HG03521 (cell line): ENCODE measurements at regions not wholly inside any gene's neighbourhood (a gene's known extent, or its start where the extent isn't known, plus 50 kb on each side); places are given as distances from the start of the nearest gene placed in this dataset.
"Not testable (repeated sequence)": the region's sequence is repeated elsewhere in the genome, so short reads cannot be mapped to it uniquely, and the experiment has no call there.

Experiments
- ATAC-seq: cut with Tn5 transposase; IDR thresholded peaks from one replicate; pipeline ENCODE4 v1.9.1; 2021; ENCODE audit warnings: mild to moderate bottlenecking, moderate library complexity; ENCODE audit not compliant: unreplicated experiment

GRCh38 chr3:70658513-70659310 is 346.3 kb upstream of the MDFIC2 start:
- no peak for ATAC-seq

DNA sequence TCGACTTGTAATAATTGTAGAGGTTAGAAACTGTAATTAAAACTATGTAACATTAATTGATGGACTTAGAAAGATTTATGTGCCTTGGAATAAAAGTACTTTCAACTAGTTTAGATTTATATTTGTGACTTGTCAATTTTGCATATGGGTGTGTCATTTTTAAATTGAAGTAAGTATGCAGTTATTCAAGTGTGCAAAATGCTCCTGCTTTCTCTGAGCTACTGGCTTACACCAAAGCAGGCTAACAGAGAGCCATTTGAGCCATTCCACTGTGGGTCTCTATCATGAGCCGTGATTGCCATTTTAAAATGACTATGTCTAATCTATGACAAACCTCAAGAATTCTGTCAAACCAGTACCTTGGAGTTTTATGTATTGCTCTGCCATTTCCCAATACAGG is 345.0 kb upstream of the MDFIC2 start:
- ATAC-seq: no peak

DNA sequence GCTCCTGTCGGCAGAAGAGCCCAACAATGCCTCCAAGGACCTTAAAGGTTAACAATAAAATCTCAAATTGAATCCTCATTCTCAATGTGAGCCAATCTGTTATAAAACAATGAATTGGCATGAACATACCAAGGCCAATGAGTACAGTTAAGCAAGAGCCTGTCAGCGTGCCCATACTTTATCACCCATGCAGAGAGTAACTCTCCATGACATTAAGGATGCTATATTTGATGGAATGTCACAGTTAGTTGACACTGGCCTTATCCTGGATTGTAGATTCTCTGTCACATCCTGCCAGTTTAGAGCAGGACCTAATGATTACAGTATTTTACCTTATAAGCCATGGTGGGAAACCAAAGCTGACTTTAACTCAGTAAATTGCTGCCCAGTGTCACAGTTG is 335.4 kb upstream of the MDFIC2 start:
- ATAC-seq: no peak

GRCh38 chr3:70647094-70647493 is 334.7 kb upstream of the MDFIC2 start:
- ATAC-seq: no peak

- no peak for ATAC-seq
Measured at GRCh38 chr3:70646635-70647034, 334.2 kb upstream of the MDFIC2 start.

GRCh38 chr3:70640481-70640880 is 328.0 kb upstream of the MDFIC2 start:
- ATAC-seq: no peak

DNA sequence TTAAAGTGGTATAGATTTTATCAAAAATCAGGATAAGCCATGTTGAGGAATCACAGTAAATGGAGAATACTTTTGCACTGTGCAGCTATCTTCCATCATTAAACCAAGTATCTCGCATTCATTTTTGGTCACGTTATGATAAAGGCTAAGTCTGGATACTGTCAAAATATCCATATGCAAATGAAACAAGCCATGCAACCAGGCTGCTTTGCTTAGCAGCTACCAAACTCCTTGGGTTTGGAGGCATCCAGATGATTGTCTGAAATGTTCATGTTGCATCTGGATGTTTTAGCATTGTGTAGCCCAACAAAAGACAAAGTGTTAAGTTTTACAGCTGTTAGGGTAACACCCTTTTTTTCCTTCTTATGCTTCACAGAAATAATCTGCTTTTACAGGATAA is 322.9 kb upstream of the MDFIC2 start:
- no peak for ATAC-seq

- ATAC-seq: no peak
Measured at GRCh38 chr3:70631716-70632307, 319.4 kb upstream of the MDFIC2 start.

- no peak for ATAC-seq
Measured at GRCh38 chr3:70621451-70621850, 309.0 kb upstream of the MDFIC2 start.

- no peak for ATAC-seq
Measured at GRCh38 chr3:70620956-70621355, 308.5 kb upstream of the MDFIC2 start.

- no peak for ATAC-seq
Measured at GRCh38 chr3:70620367-70620766, 307.9 kb upstream of the MDFIC2 start.

- ATAC-seq: no peak
Measured at GRCh38 chr3:70618151-70618550, 305.7 kb upstream of the MDFIC2 start.

- ATAC-seq: not testable (repeated sequence)
Measured at GRCh38 chr3:70617349-70617748, 304.9 kb upstream of the MDFIC2 start.

DNA sequence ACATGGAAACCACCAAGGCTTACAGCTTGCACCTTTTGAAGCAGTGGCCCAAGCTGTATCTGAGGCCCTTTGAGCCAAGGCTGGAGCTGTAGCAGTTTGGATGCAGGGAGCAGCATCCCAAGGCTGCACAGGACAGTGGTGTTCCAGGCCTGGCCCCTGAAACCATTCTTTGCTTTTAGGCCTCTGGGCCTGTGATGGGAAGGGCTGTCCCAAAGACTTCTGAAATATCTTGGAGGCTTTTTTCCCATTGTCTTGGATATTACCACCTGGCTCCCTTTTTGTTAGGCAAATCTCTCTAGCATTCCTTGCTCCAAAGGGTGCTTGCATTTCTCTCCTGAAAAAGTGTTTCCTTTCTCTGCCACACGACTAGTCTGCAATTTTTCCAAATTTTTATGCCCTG is 302.8 kb upstream of the MDFIC2 start:
- no peak for ATAC-seq

DNA sequence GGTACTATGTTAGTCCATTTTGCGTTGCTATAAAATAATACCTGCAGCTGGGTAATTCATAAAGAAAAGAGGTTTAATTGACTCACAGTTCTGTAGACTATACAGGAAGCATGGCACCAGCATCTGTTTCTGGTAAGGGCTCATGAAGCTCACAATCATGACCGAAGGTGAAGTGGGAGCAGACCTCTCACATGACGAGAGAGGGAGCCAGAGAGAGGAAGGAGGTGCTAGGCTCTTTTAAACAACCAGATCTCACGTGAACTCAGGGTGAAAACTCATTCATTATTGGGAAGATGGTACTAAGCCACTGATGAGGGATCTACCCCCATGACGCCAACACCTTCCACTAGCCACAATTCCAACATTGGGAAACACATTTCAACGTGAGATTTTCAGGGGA is 301.7 kb upstream of the MDFIC2 start:
- ATAC-seq: no peak

DNA sequence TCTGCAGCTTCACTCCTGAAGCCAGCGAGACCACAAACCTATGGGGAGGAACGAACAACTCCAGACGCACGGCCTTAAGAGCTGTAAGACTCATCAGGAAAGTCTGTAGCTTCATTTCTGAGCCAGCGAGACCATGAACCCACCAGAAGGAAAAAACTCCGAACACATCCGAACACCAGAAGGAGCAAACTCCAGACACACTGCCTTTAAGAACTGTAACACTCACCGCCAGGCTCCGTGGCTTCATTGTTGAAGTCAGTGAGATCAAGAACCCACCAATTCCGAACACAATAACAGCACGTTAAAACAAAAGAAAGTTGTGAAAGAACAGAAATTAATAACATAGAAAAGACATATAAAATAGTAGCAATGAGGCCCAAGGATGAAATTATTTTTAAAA is 300.5 kb upstream of the MDFIC2 start:
- no peak for ATAC-seq

- ATAC-seq: not testable (repeated sequence)
Measured at GRCh38 chr3:70611667-70612277, 299.3 kb upstream of the MDFIC2 start.

GRCh38 chr3:70608434-70608833 is 296.0 kb upstream of the MDFIC2 start:
- no peak for ATAC-seq

DNA sequence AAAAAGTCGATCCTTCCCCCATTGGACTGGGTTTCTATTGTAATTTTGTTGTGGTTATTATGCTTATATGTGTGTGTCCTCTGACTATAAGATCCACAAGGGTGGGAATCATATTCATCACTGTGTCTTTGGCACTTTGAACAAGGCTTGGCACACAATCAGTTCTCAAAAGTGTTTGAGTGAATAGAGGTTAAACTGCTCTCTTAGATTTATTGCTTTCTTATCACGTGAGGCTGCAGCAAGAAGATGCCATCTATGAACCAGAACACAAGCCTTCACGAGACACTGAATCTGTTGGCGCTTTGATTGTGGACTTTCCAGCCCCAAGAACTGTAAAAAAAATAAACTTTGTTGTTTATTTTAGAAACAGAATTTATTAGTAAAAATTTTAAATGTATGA is 295.0 kb upstream of the MDFIC2 start:
- no peak for ATAC-seq

DNA sequence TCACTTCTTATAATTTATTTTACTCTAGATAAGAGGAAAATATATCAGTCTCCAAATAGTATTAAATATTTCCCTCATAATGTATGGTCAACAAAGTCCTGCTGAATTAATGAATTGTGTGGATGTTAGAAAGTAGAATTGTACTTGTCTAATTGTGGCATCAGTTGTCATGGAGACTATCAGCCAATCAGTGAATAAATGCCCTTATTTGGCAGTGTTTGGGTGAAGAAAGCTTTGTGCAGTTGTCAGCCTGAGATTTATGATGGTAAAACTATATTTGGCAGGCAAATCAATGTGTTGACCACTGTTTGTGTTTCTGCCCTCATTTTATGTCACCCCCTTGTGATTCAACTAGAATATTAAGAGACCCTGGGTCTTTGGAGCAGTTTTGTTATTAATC is 293.6 kb upstream of the MDFIC2 start:
- ATAC-seq: no peak

- ATAC-seq: no peak
Measured at GRCh38 chr3:70603103-70603502, 290.7 kb upstream of the MDFIC2 start.

DNA sequence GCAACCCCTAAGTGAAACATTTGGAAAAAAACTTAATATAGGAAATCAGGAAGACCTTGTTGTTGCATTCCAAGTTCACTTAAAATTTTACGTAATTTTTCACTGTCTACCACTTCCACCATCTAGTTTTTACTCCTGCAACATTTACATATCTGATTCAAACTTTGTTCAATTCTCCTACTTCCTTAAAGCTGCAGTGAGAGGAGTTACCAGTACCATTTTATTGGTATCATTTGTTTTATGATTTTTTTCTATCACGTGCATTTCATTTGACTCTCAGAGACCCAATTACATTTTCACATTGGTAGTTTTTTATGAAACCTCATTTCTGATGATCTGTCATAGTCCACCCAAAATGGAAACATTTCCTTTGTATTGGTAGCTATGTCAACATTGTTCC is 284.9 kb upstream of the MDFIC2 start:
- no peak for ATAC-seq
